Hepatic stellate cell (primary cell): ENCODE measurements at regions not wholly inside any gene's neighbourhood (a gene's known extent, or its start where the extent isn't known, plus 50 kb on each side); places are given as distances from the start of the nearest gene placed in this dataset.
"Not testable (repeated sequence)": the region's sequence is repeated elsewhere in the genome, so short reads cannot be mapped to it uniquely, and the experiment has no call there.

ENCODE experiments used
- DNase-seq: peaks from one replicate; pipeline ENCODE4 v3.0.0; 2011; ENCODE audit warnings: low spot score

GRCh38 chr2:228410061-228410460 lies 228.6 kb upstream of the SPHKAP start:
- DNase-seq = no peak

GRCh38 chr2:228409493-228409892 lies 228.0 kb upstream of the SPHKAP start:
- DNase-seq = no peak

GRCh38 chr2:228408529-228409227 lies 227.2 kb upstream of the SPHKAP start:
- DNase-seq = no peak

GRCh38 chr2:228407821-228408220 lies 226.3 kb upstream of the SPHKAP start:
- DNase-seq = no peak

- DNase-seq = no peak
Observed at GRCh38 chr2:228401065-228401912, 219.8 kb upstream of the SPHKAP start.

GRCh38 chr2:228387776-228388175 lies 206.3 kb upstream of the SPHKAP start:
- no peak for DNase-seq

- DNase-seq = no peak
Observed at GRCh38 chr2:228378696-228379425, 197.4 kb upstream of the SPHKAP start.

GRCh38 chr2:228378233-228378632 lies 196.7 kb upstream of the SPHKAP start:
- DNase-seq = no peak

GRCh38 chr2:228377533-228377932 lies 196.0 kb upstream of the SPHKAP start:
- DNase-seq = no peak

GRCh38 chr2:228374741-228375140 lies 193.3 kb upstream of the SPHKAP start:
- DNase-seq = no peak

- no peak for DNase-seq
Observed at GRCh38 chr2:228373191-228373590, 191.7 kb upstream of the SPHKAP start.

- DNase-seq = no peak
Observed at GRCh38 chr2:228372212-228372611, 190.7 kb upstream of the SPHKAP start.

- no peak for DNase-seq
Observed at GRCh38 chr2:228369400-228370031, 188.0 kb upstream of the SPHKAP start.

- DNase-seq = no peak
Observed at GRCh38 chr2:228367356-228367755, 185.9 kb upstream of the SPHKAP start.

- no peak for DNase-seq
Observed at GRCh38 chr2:228359473-228359872, 178.0 kb upstream of the SPHKAP start.

GRCh38 chr2:228355897-228356296 lies 174.4 kb upstream of the SPHKAP start:
- no peak for DNase-seq

GRCh38 chr2:228352980-228353379 lies 171.5 kb upstream of the SPHKAP start:
- DNase-seq = not testable (repeated sequence)

GRCh38 chr2:228352048-228352447 lies 170.6 kb upstream of the SPHKAP start:
- DNase-seq = no peak

- DNase-seq = no peak
Observed at GRCh38 chr2:228348516-228349064, 167.1 kb upstream of the SPHKAP start.

GRCh38 chr2:228344531-228344930 lies 163.0 kb upstream of the SPHKAP start:
- no peak for DNase-seq

- DNase-seq = no peak
Observed at GRCh38 chr2:228339525-228339924, 158.0 kb upstream of the SPHKAP start.

- no peak for DNase-seq
Observed at GRCh38 chr2:228334180-228334579, 152.7 kb upstream of the SPHKAP start.
